ENCODE measurements at regions not wholly inside any gene's neighbourhood (a gene's known extent, or its start where the extent isn't known, plus 50 kb on each side); places are given as distances from the start of the nearest gene placed in this dataset.

GRCh38 chr5:164921722-164922121 lies 1416.3 kb downstream of the MAT2B start:
- H3K27me3 ChIP-seq (ENCODE audit: control insufficient read depth in 1 of 2, insufficient read depth in 2 of 2, low read length in 2 of 2) = no peaks in the 10 kb centered on the region
- no peaks in the 10 kb centered on the region for H3K36me3 ChIP-seq (ENCODE audit: control insufficient read depth in 2 of 2, insufficient read depth in 2 of 2, low read length in 1 of 2)
- no peak overlapping the region for H3K27ac ChIP-seq (ENCODE audit: low read depth in 2 of 2, low read length in 1 of 2)
- no peaks in the 10 kb centered on the region for H3K9me3 ChIP-seq (ENCODE audit: control insufficient read depth in 2 of 2, insufficient read depth in 1 of 2, low read depth in 1 of 2, low read length in 1 of 2)
- no peak overlapping the region for H3K4me3 ChIP-seq (ENCODE audit: low read depth in 1 of 2, low read length in 2 of 2)
- no peaks in the 10 kb centered on the region for H3K4me1 ChIP-seq (ENCODE audit: control insufficient read depth in 2 of 2, insufficient read depth in 2 of 2, low read length in 1 of 2)

DNA sequence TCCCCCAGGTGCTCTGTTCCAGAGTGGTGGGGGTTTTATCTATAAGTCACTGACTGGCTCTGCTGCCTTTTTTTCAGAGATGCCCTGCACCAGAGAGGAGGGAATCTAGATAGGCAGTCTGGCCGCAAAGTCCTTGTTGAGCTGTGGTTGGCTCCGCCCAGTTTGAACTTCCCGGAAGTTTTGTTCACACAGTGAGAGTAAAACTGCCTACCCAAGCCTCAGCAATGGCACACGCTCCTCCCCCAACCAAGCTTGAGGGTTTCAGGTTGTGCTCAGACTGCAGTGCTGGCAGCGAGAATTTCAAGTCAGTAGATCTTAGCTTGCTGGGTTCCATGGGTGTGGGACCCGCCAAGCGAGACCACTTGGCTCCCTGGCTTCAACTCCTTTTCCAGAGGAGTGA lies 1428.6 kb downstream of the MAT2B start:
- Histone ChIP-seq H3K27me3 (ENCODE audit: control insufficient read depth in 1 of 2, insufficient read depth in 2 of 2, low read length in 2 of 2) (no peaks in the 10 kb centered on the region), H3K4me1 (ENCODE audit: control insufficient read depth in 2 of 2, insufficient read depth in 2 of 2, low read length in 1 of 2) (no peaks in the 10 kb centered on the region), H3K4me3 (ENCODE audit: low read depth in 1 of 2, low read length in 2 of 2) (no peak overlapping the region), H3K27ac (ENCODE audit: low read depth in 2 of 2, low read length in 1 of 2) (no peak overlapping the region), H3K36me3 (ENCODE audit: control insufficient read depth in 2 of 2, insufficient read depth in 2 of 2, low read length in 1 of 2) (no peaks in the 10 kb centered on the region), H3K9me3 (ENCODE audit: control insufficient read depth in 2 of 2, insufficient read depth in 1 of 2, low read depth in 1 of 2, low read length in 1 of 2) (no peaks in the 10 kb centered on the region)
- WGBS, 2 donors = 91 to 94% methylated on average over 7 of the region's 7 CpGs

GRCh38 chr5:164934561-164934960 lies 1429.1 kb downstream of the MAT2B start:
- WGBS, 2 donors = 73 to 87% methylated on average over 7 of the region's 7 CpGs

DNA sequence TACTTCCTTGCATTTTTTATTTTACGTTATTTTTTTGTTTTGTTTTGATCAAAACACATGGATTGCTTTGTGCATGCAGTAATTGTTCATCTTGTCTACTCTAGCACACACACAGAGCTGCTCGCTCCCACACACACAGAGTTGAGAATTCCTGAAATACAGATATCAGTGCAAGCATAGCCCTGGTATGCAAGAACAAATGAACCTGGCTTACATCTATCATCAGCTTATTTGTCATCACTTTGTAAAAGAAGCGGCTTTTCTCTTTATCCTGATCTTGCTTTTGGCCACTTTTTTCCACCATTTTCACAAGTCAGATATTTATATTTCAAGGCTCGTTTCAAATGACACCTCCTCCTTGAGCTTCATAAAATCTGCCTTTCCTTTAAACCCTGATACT lies 1435.7 kb downstream of the MAT2B start:
- WGBS, 2 donors = 53 to 54% methylated on average over 4 of the region's 4 CpGs
- Histone ChIP-seq H3K27me3 (ENCODE audit: control insufficient read depth in 1 of 2, insufficient read depth in 2 of 2, low read length in 2 of 2) (no peaks in the 10 kb centered on the region), H3K9me3 (ENCODE audit: control insufficient read depth in 2 of 2, insufficient read depth in 1 of 2, low read depth in 1 of 2, low read length in 1 of 2) (no peaks in the 10 kb centered on the region), H3K27ac (ENCODE audit: low read depth in 2 of 2, low read length in 1 of 2) (no peak overlapping the region), H3K4me3 (ENCODE audit: low read depth in 1 of 2, low read length in 2 of 2) (no peak overlapping the region), H3K4me1 (ENCODE audit: control insufficient read depth in 2 of 2, insufficient read depth in 2 of 2, low read length in 1 of 2) (no peaks in the 10 kb centered on the region), H3K36me3 (ENCODE audit: control insufficient read depth in 2 of 2, insufficient read depth in 2 of 2, low read length in 1 of 2) (no peaks in the 10 kb centered on the region)

More at GRCh38 chr5:164934561-164934960, 1429.1 kb downstream of the MAT2B start:
- Histone ChIP-seq H3K36me3 (ENCODE audit: control insufficient read depth in 2 of 2, insufficient read depth in 2 of 2, low read length in 1 of 2) (no peaks in the 10 kb centered on the region), H3K27me3 (ENCODE audit: control insufficient read depth in 1 of 2, insufficient read depth in 2 of 2, low read length in 2 of 2) (no peaks in the 10 kb centered on the region), H3K9me3 (ENCODE audit: control insufficient read depth in 2 of 2, insufficient read depth in 1 of 2, low read depth in 1 of 2, low read length in 1 of 2) (no peaks in the 10 kb centered on the region), H3K4me3 (ENCODE audit: low read depth in 1 of 2, low read length in 2 of 2) (no peak overlapping the region), H3K27ac (ENCODE audit: low read depth in 2 of 2, low read length in 1 of 2) (no peak overlapping the region), H3K4me1 (ENCODE audit: control insufficient read depth in 2 of 2, insufficient read depth in 2 of 2, low read length in 1 of 2) (no peaks in the 10 kb centered on the region)

DNA sequence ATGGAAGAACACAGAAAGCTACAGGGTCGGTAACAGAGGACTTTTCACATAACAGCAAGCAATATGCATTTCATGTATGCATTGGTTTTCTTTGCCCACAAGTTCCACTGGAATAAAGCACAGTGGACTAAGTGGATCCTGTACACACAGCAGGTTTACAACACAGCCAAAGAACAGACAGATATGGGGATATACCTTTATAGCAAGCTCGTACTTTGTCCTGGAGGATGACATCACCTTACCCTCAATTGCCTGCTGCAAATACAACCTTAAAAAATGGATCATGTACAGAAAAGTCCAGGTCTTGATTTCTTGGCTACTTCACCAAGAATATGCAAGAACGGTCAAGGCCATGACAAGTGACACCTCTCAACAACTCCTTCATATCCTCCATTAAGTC lies 1445.5 kb downstream of the MAT2B start:
- no peak overlapping the region for H3K4me3 ChIP-seq (ENCODE audit: low read depth in 1 of 2, low read length in 2 of 2)
- H3K9me3 ChIP-seq (ENCODE audit: control insufficient read depth in 2 of 2, insufficient read depth in 1 of 2, low read depth in 1 of 2, low read length in 1 of 2) = no peaks in the 10 kb centered on the region
- no peaks in the 10 kb centered on the region for H3K27me3 ChIP-seq (ENCODE audit: control insufficient read depth in 1 of 2, insufficient read depth in 2 of 2, low read length in 2 of 2)
- no peaks in the 10 kb centered on the region for H3K4me1 ChIP-seq (ENCODE audit: control insufficient read depth in 2 of 2, insufficient read depth in 2 of 2, low read length in 1 of 2)
- H3K27ac ChIP-seq (ENCODE audit: low read depth in 2 of 2, low read length in 1 of 2) = no peak overlapping the region
- 76 to 83% methylated on average over 3 of the region's 3 CpGs for WGBS, 2 donors
- H3K36me3 ChIP-seq (ENCODE audit: control insufficient read depth in 2 of 2, insufficient read depth in 2 of 2, low read length in 1 of 2) = no peaks in the 10 kb centered on the region

DNA sequence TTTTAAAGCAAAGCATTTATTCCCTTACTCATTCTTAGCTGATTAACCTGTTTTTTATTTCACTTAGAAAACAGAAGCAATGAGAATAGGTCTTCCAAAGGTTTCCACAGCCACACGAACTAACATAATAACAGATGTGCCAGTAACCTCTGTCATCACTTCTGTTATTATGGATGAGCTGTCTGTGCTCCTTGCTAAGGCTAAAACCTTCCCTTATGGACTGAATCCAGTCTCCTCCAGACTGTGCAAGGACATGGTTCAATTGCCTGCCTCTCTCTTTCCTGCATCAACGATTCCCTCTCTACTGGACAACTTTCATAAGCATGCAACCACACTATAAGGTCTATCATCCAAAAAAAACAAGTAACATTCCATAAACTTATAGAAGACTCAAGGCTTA lies 1446.2 kb downstream of the MAT2B start:
- WGBS, 2 donors = 46 to 47% methylated on average over 2 of the region's 2 CpGs
- Histone ChIP-seq H3K9me3 (ENCODE audit: control insufficient read depth in 2 of 2, insufficient read depth in 1 of 2, low read depth in 1 of 2, low read length in 1 of 2) (no peaks in the 10 kb centered on the region), H3K4me3 (ENCODE audit: low read depth in 1 of 2, low read length in 2 of 2) (no peak overlapping the region), H3K36me3 (ENCODE audit: control insufficient read depth in 2 of 2, insufficient read depth in 2 of 2, low read length in 1 of 2) (no peaks in the 10 kb centered on the region), H3K4me1 (ENCODE audit: control insufficient read depth in 2 of 2, insufficient read depth in 2 of 2, low read length in 1 of 2) (no peaks in the 10 kb centered on the region), H3K27ac (ENCODE audit: low read depth in 2 of 2, low read length in 1 of 2) (no peak overlapping the region), H3K27me3 (ENCODE audit: control insufficient read depth in 1 of 2, insufficient read depth in 2 of 2, low read length in 2 of 2) (no peaks in the 10 kb centered on the region)

DNA sequence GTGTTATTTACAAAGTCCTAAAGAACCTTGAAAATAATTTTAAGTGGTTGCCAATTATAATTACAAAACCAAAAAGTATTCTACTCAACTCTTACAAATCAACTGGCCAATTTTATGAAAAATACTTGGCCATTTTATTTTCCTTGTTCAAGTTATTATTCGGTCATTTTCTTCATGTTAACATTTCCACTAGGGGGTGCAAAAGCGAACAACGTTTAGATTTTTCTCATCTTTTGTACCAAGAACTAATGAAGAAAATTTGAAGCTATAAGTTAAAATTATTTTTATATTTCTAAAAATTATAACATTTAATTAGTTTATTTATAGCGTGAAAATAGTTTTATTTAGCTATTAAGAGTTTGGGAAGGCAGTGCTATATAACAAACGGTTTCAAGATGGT lies 1453.3 kb downstream of the MAT2B start:
- 81 to 84% methylated on average over 5 of the region's 5 CpGs for WGBS, 2 donors
- H3K27ac ChIP-seq (ENCODE audit: low read depth in 2 of 2, low read length in 1 of 2) = no peak overlapping the region
- no peaks in the 10 kb centered on the region for H3K9me3 ChIP-seq (ENCODE audit: control insufficient read depth in 2 of 2, insufficient read depth in 1 of 2, low read depth in 1 of 2, low read length in 1 of 2)
- H3K4me1 ChIP-seq (ENCODE audit: control insufficient read depth in 2 of 2, insufficient read depth in 2 of 2, low read length in 1 of 2) = no peaks in the 10 kb centered on the region
- H3K27me3 ChIP-seq (ENCODE audit: control insufficient read depth in 1 of 2, insufficient read depth in 2 of 2, low read length in 2 of 2) = no peaks in the 10 kb centered on the region
- no peaks in the 10 kb centered on the region for H3K36me3 ChIP-seq (ENCODE audit: control insufficient read depth in 2 of 2, insufficient read depth in 2 of 2, low read length in 1 of 2)
- H3K4me3 ChIP-seq (ENCODE audit: low read depth in 1 of 2, low read length in 2 of 2) = no peak overlapping the region

- 65 to 66% methylated on average over 4 of the region's 4 CpGs for WGBS, 2 donors
These were observed 1454.3 kb downstream of the MAT2B start for GRCh38 chr5:164959761-164960160.

DNA sequence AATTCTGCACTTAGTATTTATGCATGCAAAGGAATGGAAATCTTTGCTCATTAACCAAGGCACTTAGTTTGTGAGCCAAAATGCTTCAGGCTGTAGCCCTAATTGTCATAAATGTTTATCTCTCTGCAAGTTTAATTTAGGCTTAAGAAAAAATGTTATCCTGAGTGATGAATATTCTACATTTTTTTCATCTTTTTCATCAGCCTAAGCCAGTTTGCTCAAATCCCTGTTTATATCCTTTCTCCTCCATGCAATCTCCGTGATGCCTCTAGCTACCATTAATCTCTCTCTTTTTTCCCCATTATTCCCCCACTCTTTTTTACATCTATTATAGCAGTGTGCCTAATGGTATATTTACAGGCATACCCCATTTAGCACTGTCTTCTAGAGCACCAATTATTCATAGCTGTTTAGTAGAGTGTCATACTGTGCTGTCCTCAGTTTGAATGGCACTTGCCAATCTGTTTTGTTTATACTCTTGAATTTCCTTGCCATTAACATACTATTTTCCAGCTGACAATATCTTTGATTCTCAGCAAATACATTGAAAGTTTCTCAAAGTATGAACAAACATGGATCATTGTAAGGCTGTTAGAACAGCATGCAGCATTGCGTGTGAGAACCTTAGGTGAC lies 1457.0 kb downstream of the MAT2B start:
- H3K4me1 ChIP-seq (ENCODE audit: control insufficient read depth in 2 of 2, insufficient read depth in 2 of 2, low read length in 1 of 2) = no peaks in the 10 kb centered on the region
- no peak overlapping the region for H3K27ac ChIP-seq (ENCODE audit: low read depth in 2 of 2, low read length in 1 of 2)
- H3K4me3 ChIP-seq (ENCODE audit: low read depth in 1 of 2, low read length in 2 of 2) = no peak overlapping the region
- H3K9me3 ChIP-seq (ENCODE audit: control insufficient read depth in 2 of 2, insufficient read depth in 1 of 2, low read depth in 1 of 2, low read length in 1 of 2) = no peaks in the 10 kb centered on the region
- no peaks in the 10 kb centered on the region for H3K36me3 ChIP-seq (ENCODE audit: control insufficient read depth in 2 of 2, insufficient read depth in 2 of 2, low read length in 1 of 2)
- no peaks in the 10 kb centered on the region for H3K27me3 ChIP-seq (ENCODE audit: control insufficient read depth in 1 of 2, insufficient read depth in 2 of 2, low read length in 2 of 2)
- 59 to 75% methylated on average over 2 of the region's 2 CpGs for WGBS, 2 donors

More at GRCh38 chr5:164959761-164960160, 1454.3 kb downstream of the MAT2B start:
- Histone ChIP-seq H3K4me1 (ENCODE audit: control insufficient read depth in 2 of 2, insufficient read depth in 2 of 2, low read length in 1 of 2) (no peaks in the 10 kb centered on the region), H3K9me3 (ENCODE audit: control insufficient read depth in 2 of 2, insufficient read depth in 1 of 2, low read depth in 1 of 2, low read length in 1 of 2) (no peaks in the 10 kb centered on the region), H3K4me3 (ENCODE audit: low read depth in 1 of 2, low read length in 2 of 2) (no peak overlapping the region), H3K36me3 (ENCODE audit: control insufficient read depth in 2 of 2, insufficient read depth in 2 of 2, low read length in 1 of 2) (no peaks in the 10 kb centered on the region), H3K27ac (ENCODE audit: low read depth in 2 of 2, low read length in 1 of 2) (no peak overlapping the region), H3K27me3 (ENCODE audit: control insufficient read depth in 1 of 2, insufficient read depth in 2 of 2, low read length in 2 of 2) (no peaks in the 10 kb centered on the region)

DNA sequence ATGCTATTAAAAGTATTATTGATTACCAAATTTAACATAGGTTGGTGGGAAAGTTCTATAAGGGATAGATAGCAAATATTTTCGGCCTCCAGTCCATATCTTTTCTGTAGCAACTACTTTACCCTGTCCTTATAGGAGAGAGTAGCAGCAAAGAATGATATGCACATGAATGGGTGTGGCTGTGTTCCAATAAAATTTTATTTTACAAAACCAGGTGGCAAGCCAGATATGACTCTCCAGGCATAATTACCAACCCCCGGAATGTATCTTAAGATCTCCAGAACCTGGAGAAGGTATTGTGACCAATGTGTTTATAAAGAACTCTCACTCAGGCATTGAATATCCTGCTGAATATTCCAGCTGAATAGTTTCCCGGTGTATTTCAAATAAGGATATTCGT lies 1461.2 kb downstream of the MAT2B start:
- H3K4me3 ChIP-seq (ENCODE audit: low read depth in 1 of 2, low read length in 2 of 2) = no peak overlapping the region
- no peaks in the 10 kb centered on the region for H3K27me3 ChIP-seq (ENCODE audit: control insufficient read depth in 1 of 2, insufficient read depth in 2 of 2, low read length in 2 of 2)
- H3K4me1 ChIP-seq (ENCODE audit: control insufficient read depth in 2 of 2, insufficient read depth in 2 of 2, low read length in 1 of 2) = no peaks in the 10 kb centered on the region
- no peaks in the 10 kb centered on the region for H3K36me3 ChIP-seq (ENCODE audit: control insufficient read depth in 2 of 2, insufficient read depth in 2 of 2, low read length in 1 of 2)
- WGBS, 2 donors = 73 to 81% methylated on average over 4 of the region's 4 CpGs
- H3K9me3 ChIP-seq (ENCODE audit: control insufficient read depth in 2 of 2, insufficient read depth in 1 of 2, low read depth in 1 of 2, low read length in 1 of 2) = no peaks in the 10 kb centered on the region
- H3K27ac ChIP-seq (ENCODE audit: low read depth in 2 of 2, low read length in 1 of 2) = no peak overlapping the region
